ENCODE measurements at regions not wholly inside any gene's neighbourhood (a gene's known extent, or its start where the extent isn't known, plus 50 kb on each side); places are given as distances from the start of the nearest gene placed in this dataset.

DNA sequence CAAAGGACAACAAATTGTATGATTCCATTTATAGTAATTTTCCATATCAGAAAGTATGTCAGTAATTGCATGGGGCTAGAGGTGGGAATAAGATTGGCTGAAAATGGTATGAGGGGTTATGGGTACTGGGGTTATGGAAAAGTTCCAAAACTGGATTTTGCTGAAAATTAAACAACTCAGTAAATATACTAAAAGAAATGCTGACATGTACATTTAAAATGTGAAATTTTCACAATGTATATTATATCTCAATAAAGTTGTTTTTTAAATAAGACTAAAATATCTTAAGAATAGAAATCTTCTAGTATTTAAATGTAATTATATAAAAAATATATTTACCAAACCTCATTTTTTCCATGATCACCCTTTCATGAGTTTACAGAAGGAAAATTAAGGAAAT, 844.9 kb upstream of the SLIT2 start:
- no peak for DNase-seq (ENCODE audit: extremely low read depth, insufficient read length)
- no peaks in the 10 kb centered on the region for H3K27me3 ChIP-seq (replicated peaks; ENCODE audit: control insufficient read depth, insufficient read depth, low read length)
- H3K36me3 ChIP-seq (ENCODE audit: control insufficient read depth, insufficient read depth, low read length): no peaks in the 10 kb centered on the region
- TF ChIP-seq CTCF (IDR thresholded peaks at IDR 0.05; ENCODE audit: insufficient read depth, low read length, poor library complexity, severe bottlenecking): no peak
- no peak overlapping the region for H3K4me3 ChIP-seq (replicated peaks; ENCODE audit: low read depth, low read length)

- DNase-seq (ENCODE audit: extremely low read depth, insufficient read length): no peak
- no peak overlapping the region for H3K4me3 ChIP-seq (replicated peaks; ENCODE audit: low read depth, low read length)
- TF ChIP-seq CTCF (IDR thresholded peaks at IDR 0.05; ENCODE audit: insufficient read depth, low read length, poor library complexity, severe bottlenecking): no peak
- H3K27me3 ChIP-seq (replicated peaks; ENCODE audit: control insufficient read depth, insufficient read depth, low read length): no peaks in the 10 kb centered on the region
- no peaks in the 10 kb centered on the region for H3K36me3 ChIP-seq (ENCODE audit: control insufficient read depth, insufficient read depth, low read length)
Measured at GRCh38 chr4:19403786-19404370, 847.8 kb upstream of the SLIT2 start.

DNA sequence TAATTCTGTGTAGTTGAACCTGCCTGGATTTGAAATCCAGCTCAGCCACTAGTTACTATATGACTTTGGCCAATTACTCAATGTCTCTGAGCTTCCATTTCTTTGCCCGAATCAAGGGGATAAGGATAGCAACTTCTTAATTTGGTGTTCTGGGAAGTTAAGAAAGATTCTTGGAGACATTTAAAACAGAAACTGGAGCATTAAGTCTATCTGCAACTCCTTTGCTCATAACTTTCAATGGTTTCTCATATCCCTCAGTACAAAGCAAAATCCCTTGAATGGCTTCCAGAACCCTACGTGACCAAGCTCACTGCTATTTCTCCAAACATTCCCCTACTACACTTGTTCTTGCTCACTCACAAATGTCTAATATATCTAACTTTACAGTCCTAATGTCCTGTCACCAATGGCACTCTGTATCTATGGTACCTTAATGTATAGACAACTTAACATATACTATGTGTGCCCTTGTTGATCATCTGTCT, 849.1 kb upstream of the SLIT2 start:
- TF ChIP-seq CTCF (IDR thresholded peaks at IDR 0.05; ENCODE audit: insufficient read depth, low read length, poor library complexity, severe bottlenecking): no peak
- Histone ChIP-seq H3K4me3 (replicated peaks; ENCODE audit: low read depth, low read length) (no peak overlapping the region), H3K36me3 (ENCODE audit: control insufficient read depth, insufficient read depth, low read length) (no peaks in the 10 kb centered on the region), H3K27me3 (replicated peaks; ENCODE audit: control insufficient read depth, insufficient read depth, low read length) (no peaks in the 10 kb centered on the region)
- no peak for DNase-seq (ENCODE audit: extremely low read depth, insufficient read length)

DNA sequence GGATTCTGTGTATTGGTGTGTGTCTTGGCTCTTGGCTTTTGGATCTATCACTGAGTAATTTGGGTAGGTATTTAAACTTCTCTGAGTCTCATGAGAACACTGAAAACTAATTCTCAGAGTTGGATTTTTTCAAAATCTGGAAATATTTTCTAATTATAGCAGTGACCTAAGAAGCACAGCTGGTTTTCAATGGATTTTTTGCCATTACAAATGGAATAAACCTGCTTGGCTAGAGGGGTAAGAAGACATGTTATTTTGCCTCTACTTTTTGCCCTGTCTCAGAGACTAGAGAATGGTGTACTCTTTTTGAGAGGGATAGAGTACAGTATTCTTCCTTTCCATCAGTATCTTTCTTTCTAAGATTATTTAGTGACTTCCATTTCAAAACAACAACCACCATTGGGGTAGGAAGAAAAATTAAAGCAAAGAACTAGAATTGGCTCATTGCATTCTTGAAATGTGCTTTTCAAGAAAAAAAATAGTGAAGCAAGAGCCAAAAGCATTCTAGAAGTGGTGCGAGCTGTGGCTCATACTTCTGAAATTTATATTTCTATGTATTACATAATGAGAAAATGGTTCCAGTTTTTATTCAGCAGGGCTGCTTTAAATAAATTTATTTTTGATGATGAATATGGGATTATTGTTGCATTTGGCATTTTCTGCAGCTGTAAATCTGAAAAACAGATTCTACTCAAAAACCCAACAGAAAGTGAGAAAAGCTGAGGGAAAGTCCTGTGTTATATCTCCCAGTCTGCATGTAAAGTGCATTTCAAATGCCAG, 850.2 kb upstream of the SLIT2 start:
- Histone ChIP-seq H3K36me3 (ENCODE audit: control insufficient read depth, insufficient read depth, low read length) (no peaks in the 10 kb centered on the region), H3K4me3 (replicated peaks; ENCODE audit: low read depth, low read length) (no peak overlapping the region), H3K27me3 (replicated peaks; ENCODE audit: control insufficient read depth, insufficient read depth, low read length) (no peaks in the 10 kb centered on the region)
- DNase-seq (ENCODE audit: extremely low read depth, insufficient read length): no peak
- TF ChIP-seq CTCF (IDR thresholded peaks at IDR 0.05; ENCODE audit: insufficient read depth, low read length, poor library complexity, severe bottlenecking): no peak

DNA sequence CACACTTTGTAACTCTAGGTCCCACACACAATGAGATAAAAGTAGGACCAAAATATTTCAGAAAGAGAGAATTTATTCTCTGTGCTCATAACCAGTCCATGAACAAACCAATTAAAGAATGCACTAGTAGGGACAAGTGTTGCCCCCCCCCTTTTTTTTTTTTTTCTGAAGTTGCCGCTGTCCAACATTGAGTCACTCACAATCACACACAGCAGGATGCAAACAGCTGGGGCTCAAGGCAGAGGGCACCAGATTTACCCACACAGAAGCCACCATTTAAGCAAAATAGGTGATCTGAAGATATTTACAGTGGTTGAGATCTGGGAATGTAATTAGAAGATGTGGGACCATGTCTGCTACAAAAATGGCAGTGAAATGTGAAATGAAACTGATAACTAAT, 850.9 kb upstream of the SLIT2 start:
- H3K27me3 ChIP-seq (replicated peaks; ENCODE audit: control insufficient read depth, insufficient read depth, low read length): no peaks in the 10 kb centered on the region
- DNase-seq (ENCODE audit: extremely low read depth, insufficient read length): no peak
- no peaks in the 10 kb centered on the region for H3K36me3 ChIP-seq (ENCODE audit: control insufficient read depth, insufficient read depth, low read length)
- TF ChIP-seq CTCF (IDR thresholded peaks at IDR 0.05; ENCODE audit: insufficient read depth, low read length, poor library complexity, severe bottlenecking): no peak
- no peak overlapping the region for H3K4me3 ChIP-seq (replicated peaks; ENCODE audit: low read depth, low read length)

Measured in GM06990 (cell line).